Stomach (tissue), 8 donors: ENCODE measurements at regions not wholly inside any gene's neighbourhood (a gene's known extent, or its start where the extent isn't known, plus 50 kb on each side); places are given as distances from the start of the nearest gene placed in this dataset.

Source experiments
- DNase-seq, 2 donors: peaks; one replicate each; pipeline versions ENCODE4 v3.0.0 to v3.0.0-alpha.2; 2013 to 2019
- H3K27ac ChIP-seq, 5 donors: fragments of 200-600 bp in 4 of 5; sonication (generic) in 4 of 5; one replicate each; pipeline ENCODE4 v1.5.1; 2013 to 2019; ENCODE audit warnings: mild to moderate bottlenecking in 1 of 5, moderate library complexity in 1 of 5
- H3K27me3 ChIP-seq, 3 donors: fragments of 200-600 bp; sonication (generic); one replicate each; pipeline ENCODE4 v1.5.1; 2017 to 2019; ENCODE audit warnings: mixed run types in 1 of 3
- H3K36me3 ChIP-seq, 4 donors: fragments of 200-600 bp; sonication (generic); 1 replicate in 3 of 4; 2 replicates in 1 of 4; pipeline ENCODE4 v1.5.1; 2016 to 2019
- H3K4me1 ChIP-seq, 4 donors: fragments of 200-600 bp; sonication (generic); one replicate each; pipeline ENCODE4 v1.5.1; 2016 to 2019
- H3K4me3 ChIP-seq, 4 donors: fragments of 200-600 bp; sonication (generic) in 3 of 4; one replicate each; pipeline ENCODE4 v1.5.1; 2016 to 2019; ENCODE audit warnings: mild to moderate bottlenecking in 1 of 4
- H3K9me3 ChIP-seq, 4 donors: fragments of 200-600 bp; sonication (generic); one replicate each; pipeline ENCODE4 v1.5.1; 2016 to 2019
- EP300 ChIP-seq: sonication (generic); formaldehyde crosslinking; IDR thresholded peaks from one replicate; pipeline ENCODE4 v1.6.1; 2017; ENCODE audit warnings: antibody characterized with exemption
- POLR2A ChIP-seq, 4 donors: fragments of 450-650 bp; IDR thresholded peaks; one replicate each; pipeline ENCODE4 v1.6.1; 2016; ENCODE audit warnings: antibody characterized with exemption in 4 of 4, control low read depth in 2 of 4, mild to moderate bottlenecking in 1 of 4, moderate library complexity in 1 of 4
- POLR2AphosphoS5 ChIP-seq, 3 donors: sonication (generic); formaldehyde crosslinking; IDR thresholded peaks; one replicate each; pipeline ENCODE4 v1.6.1; 2016; ENCODE audit warnings: antibody characterized with exemption in 3 of 3
- WGBS, 5 donors: extraction: QIAGEN DNeasy Blood & Tissue Kit in 3 of 5; methylation state at CpG; one replicate each; pipeline versions ENCODE4 v1.1.5 to v1.1.7; 2013 to 2018; 5-methylcytosine and 5-hydroxymethylcytosine counted together
- intact Hi-C: fragments of 100-400 bp; cut with DNase I; formaldehyde crosslinking; loops from one replicate; pipeline ENCODE4 v1.15.1; 2023; ENCODE audit warnings: low total_unique reads
- TF ChIP-seq, protein P1 (sequence below), 7 experiments: fragments of 450-650 bp in 4 of 7; fragments of 200-600 bp in 3 of 7; sonication (generic) in 3 of 7; IDR thresholded peaks; one replicate each; pipeline ENCODE4 v1.5.1; 2016 to 2019; ENCODE audit warnings: antibody characterized with exemption in 7 of 7, control low read depth in 2 of 7, mild to moderate bottlenecking in 1 of 7
- donor health status: healthy with polysubstance abuse.
- donor health status: Bipolar disorder and iron deficiency.
- donor health status: healthy.

GRCh38 chr10:120392671-120393079, 64.4 kb upstream of the PLPP4 start:
- H3K36me3 ChIP-seq = no peaks in the 10 kb centered on the region
- DNase-seq = peak in 1 of 2 donors; percentile 57
- TF ChIP-seq POLR2AphosphoS5 (IDR thresholded peaks at IDR 0.05) (no peak), POLR2A (IDR thresholded peaks at IDR 0.05) (no peak), EP300 (no peak)
- peaks cover 0 to 2% (median 0%) of the 10 kb centered on the region in 4 donors for H3K9me3 ChIP-seq
- H3K4me1 ChIP-seq = peaks cover 0 to 20% (median 0%) of the 10 kb centered on the region in 4 donors
- intact Hi-C loops = no loop called here
- no peak overlapping the region for H3K4me3 ChIP-seq
- H3K27ac ChIP-seq = no peak overlapping the region
- WGBS, 5 donors = 21 to 46% (median 33%) methylated on average over 2 of the region's 2 CpGs
- H3K27me3 ChIP-seq = peaks cover 0 to 3% (median 0%) of the 10 kb centered on the region in 3 donors

DNA sequence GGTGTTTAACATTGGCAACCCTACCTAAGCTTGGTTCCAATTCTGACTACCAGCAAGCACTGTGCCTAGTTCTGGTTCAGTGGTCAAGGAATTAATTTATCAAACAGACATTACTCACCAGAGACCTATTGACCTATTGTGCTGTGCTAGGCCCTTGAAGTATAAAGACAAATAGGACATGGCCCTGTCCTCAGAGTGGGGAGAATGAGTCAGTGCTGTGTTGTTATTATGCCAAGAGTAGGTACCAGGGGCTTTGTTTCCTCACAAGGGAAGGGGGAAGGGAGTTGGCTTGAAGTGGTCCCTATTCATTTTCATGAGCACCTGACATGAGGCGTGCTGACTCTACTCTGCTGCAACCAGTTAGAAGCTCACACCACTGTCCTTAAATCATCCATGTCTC, 62.6 kb upstream of the PLPP4 start:
- WGBS, 5 donors = 76 to 93% (median 92%) methylated on average over 1 of the region's 1 CpG
- H3K36me3 ChIP-seq = no peaks in the 10 kb centered on the region
- peaks cover 0 to 8% (median 4%) of the 10 kb centered on the region in 4 donors for H3K9me3 ChIP-seq
- peaks cover 0 to 20% (median 0%) of the 10 kb centered on the region in 4 donors for H3K4me1 ChIP-seq
- intact Hi-C loops = no loop called here
- H3K27ac ChIP-seq = no peak overlapping the region
- TF ChIP-seq POLR2AphosphoS5 (IDR thresholded peaks at IDR 0.05) (peak in 1 of 3 donors; percentile 49), EP300 (no peak), POLR2A (IDR thresholded peaks at IDR 0.05) (no peak)
- TF ChIP-seq, protein P1, sequence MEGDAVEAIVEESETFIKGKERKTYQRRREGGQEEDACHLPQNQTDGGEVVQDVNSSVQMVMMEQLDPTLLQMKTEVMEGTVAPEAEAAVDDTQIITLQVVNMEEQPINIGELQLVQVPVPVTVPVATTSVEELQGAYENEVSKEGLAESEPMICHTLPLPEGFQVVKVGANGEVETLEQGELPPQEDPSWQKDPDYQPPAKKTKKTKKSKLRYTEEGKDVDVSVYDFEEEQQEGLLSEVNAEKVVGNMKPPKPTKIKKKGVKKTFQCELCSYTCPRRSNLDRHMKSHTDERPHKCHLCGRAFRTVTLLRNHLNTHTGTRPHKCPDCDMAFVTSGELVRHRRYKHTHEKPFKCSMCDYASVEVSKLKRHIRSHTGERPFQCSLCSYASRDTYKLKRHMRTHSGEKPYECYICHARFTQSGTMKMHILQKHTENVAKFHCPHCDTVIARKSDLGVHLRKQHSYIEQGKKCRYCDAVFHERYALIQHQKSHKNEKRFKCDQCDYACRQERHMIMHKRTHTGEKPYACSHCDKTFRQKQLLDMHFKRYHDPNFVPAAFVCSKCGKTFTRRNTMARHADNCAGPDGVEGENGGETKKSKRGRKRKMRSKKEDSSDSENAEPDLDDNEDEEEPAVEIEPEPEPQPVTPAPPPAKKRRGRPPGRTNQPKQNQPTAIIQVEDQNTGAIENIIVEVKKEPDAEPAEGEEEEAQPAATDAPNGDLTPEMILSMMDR (IDR thresholded peaks at IDR 0.05) = no peak
- peaks cover 0 to 3% (median 0%) of the 10 kb centered on the region in 3 donors for H3K27me3 ChIP-seq
- no peak overlapping the region for H3K4me3 ChIP-seq
- no peak for DNase-seq

DNA sequence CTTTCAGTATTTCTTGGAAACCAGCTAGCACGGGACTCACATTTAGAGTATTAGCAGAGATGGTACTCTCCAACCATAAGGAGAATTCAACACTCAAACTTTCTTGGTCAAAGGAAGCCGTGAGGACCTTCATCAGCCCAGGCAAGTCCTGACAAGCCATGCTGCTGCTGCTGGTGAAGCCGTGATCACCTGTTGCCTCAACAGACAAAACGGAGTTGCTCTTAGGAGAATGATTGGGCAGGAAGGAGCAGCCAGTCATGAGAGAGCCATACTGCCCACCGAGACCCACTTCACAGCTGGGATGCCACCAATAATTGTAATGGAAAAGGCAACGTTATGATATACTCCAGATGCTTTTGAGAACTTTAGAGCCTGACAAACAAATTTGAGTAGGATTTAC, 60.8 kb upstream of the PLPP4 start:
- no peak for DNase-seq
- no peak overlapping the region for H3K4me3 ChIP-seq
- WGBS, 5 donors = 75 to 86% (median 82%) methylated on average over 6 of the region's 6 CpGs
- TF ChIP-seq POLR2AphosphoS5 (IDR thresholded peaks at IDR 0.05) = no peak
- no peak for TF ChIP-seq EP300
- TF ChIP-seq, protein P1 (IDR thresholded peaks at IDR 0.05) = no peak
- TF ChIP-seq POLR2A (IDR thresholded peaks at IDR 0.05) = no peak
- H3K36me3 ChIP-seq = no peaks in the 10 kb centered on the region
- H3K27me3 ChIP-seq = peaks cover 0 to 3% (median 0%) of the 10 kb centered on the region in 3 donors
- H3K4me1 ChIP-seq = peaks cover 0 to 20% (median 0%) of the 10 kb centered on the region in 4 donors
- intact Hi-C loops = no loop called here
- H3K9me3 ChIP-seq = peaks cover 0 to 8% (median 4%) of the 10 kb centered on the region in 4 donors
- H3K27ac ChIP-seq = no peak overlapping the region

DNA sequence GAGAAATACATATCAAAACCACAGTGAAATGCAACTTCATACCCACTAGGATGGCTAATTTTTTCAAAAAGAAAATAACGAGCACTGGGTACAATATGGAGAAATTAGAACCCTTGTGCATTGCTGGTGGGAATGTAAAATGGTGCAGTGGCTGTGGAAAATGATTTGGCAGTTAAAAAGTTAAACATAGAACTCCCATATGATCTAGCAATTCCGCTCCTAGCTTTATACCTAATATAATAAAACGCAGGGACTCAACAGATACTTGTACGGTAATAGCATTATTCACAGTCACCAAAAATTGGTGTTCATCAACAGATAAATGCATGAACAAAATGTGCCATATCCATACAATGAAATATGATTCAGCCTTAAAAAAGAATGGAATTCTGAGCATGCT, 58.8 kb upstream of the PLPP4 start:
- Histone ChIP-seq H3K27me3 (peaks cover 0 to 3% (median 0%) of the 10 kb centered on the region in 3 donors), H3K36me3 (no peaks in the 10 kb centered on the region), H3K9me3 (peaks cover 0 to 8% (median 4%) of the 10 kb centered on the region in 4 donors), H3K4me3 (no peak overlapping the region), H3K4me1 (peaks cover 0 to 9% (median 0%) of the 10 kb centered on the region in 4 donors), H3K27ac (no peak overlapping the region)
- intact Hi-C loops = no loop called here
- DNase-seq = no peak
- TF ChIP-seq, protein P1 (IDR thresholded peaks at IDR 0.05) = no peak
- TF ChIP-seq POLR2AphosphoS5 (IDR thresholded peaks at IDR 0.05) (no peak), POLR2A (IDR thresholded peaks at IDR 0.05) (no peak), EP300 (no peak)
- 61 to 77% (median 65%) methylated on average over 4 of the region's 4 CpGs for WGBS, 5 donors

- Histone ChIP-seq H3K4me3 (no peak overlapping the region), H3K4me1 (no peaks in the 10 kb centered on the region), H3K27ac (no peak overlapping the region), H3K36me3 (no peaks in the 10 kb centered on the region), H3K9me3 (peaks cover 0 to 8% (median 4%) of the 10 kb centered on the region in 4 donors), H3K27me3 (no peaks in the 10 kb centered on the region)
- TF ChIP-seq POLR2AphosphoS5 (IDR thresholded peaks at IDR 0.05) = no peak
- no peak for TF ChIP-seq EP300
- TF ChIP-seq, protein P1 (IDR thresholded peaks at IDR 0.05) = no peak
- TF ChIP-seq POLR2A (IDR thresholded peaks at IDR 0.05) = no peak
- intact Hi-C loops = no loop called here
- DNase-seq = no peak
- WGBS, 5 donors = 59 to 93% (median 81%) methylated on average over 1 of the region's 1 CpG
Measured at GRCh38 chr10:120400601-120401000, 56.4 kb upstream of the PLPP4 start.
